HG02981 (cell line): ENCODE measurements at regions not wholly inside any gene's neighbourhood (a gene's known extent, or its start where the extent isn't known, plus 50 kb on each side); places are given as distances from the start of the nearest gene placed in this dataset.

Source experiments
- ATAC-seq: cut with Tn5 transposase; IDR thresholded peaks from one replicate; pipeline ENCODE4 v1.9.1; 2021; ENCODE audit warnings: mild to moderate bottlenecking, moderate library complexity; ENCODE audit not compliant: unreplicated experiment

DNA sequence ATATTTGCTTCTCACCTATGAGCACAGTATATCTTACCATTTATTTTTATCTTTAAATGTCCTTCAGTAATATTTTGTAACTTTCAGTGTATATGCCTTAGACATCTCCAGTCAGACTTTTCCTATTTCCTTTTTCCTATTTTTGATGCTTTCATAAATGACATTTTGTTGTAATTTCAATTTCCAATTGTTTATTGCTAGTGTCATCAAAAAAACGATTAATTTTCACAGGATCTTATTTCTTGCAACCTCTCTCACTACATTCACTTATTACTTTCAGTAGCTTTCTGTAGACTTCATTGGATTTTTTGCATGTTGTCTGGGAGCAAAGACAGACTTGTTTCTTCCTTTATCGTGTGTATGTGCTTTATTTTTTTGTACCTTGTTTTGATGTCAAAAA lies 602.4 kb downstream of the AJAP1 start:
- ATAC-seq = no peak

GRCh38 chr1:5254975-5255374 lies 600.6 kb downstream of the AJAP1 start:
- no peak for ATAC-seq

- no peak for ATAC-seq
Measured at GRCh38 chr1:5254131-5254725, 599.8 kb downstream of the AJAP1 start.

GRCh38 chr1:5253036-5253435 lies 598.6 kb downstream of the AJAP1 start:
- ATAC-seq = no peak

DNA sequence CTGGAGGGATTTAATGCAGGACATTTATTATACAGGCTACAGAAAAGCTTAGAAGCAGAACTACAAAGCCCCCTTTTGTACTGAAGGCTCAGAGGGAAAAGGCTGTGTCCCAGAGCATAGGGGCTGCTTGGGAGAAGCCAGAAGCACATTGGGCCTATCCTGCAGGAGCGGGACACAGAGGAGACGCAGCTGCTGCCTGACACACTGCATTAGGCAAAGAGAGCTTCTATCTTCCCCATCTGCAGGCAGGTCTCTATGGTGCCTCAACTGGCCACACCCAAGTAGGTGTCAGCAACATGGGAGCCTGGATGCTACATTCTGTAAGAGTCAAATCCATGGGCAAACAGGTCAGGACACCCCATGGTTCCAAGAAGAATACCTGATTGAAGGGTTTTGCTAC lies 595.9 kb downstream of the AJAP1 start:
- ATAC-seq = no peak

- no peak for ATAC-seq
Measured at GRCh38 chr1:5245348-5245747, 590.9 kb downstream of the AJAP1 start.

DNA sequence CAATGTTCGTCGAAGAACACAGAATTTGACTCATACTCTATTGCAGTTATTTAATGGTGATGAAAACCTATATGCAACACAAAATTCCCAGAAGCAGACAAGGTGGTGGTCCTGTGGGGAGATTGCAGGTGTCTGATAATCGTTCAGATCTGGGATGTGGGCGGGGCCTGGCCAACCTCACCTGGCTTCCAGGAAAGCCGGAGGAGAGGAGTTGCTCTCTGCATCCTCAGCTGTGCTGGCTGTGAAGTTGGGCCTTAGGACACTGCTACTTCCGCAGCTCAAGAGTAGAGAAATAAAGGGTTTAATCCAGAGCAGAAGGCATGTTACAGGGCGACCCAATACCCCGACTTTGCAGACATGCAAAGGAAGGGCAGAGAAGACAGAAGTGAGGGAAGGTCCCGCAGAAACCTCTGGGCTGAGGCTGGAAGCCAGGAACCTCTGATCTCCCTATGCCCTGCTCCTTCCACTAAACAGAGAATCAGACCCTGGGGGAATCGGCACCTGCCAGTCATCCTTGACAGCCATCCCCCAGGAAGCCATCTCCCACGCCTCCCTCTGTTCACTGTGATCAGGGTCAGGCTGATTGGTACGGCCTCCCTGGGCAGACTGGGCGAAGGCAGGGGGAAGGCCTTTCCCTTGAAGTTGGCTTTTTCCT lies 590.3 kb downstream of the AJAP1 start:
- no peak for ATAC-seq

DNA sequence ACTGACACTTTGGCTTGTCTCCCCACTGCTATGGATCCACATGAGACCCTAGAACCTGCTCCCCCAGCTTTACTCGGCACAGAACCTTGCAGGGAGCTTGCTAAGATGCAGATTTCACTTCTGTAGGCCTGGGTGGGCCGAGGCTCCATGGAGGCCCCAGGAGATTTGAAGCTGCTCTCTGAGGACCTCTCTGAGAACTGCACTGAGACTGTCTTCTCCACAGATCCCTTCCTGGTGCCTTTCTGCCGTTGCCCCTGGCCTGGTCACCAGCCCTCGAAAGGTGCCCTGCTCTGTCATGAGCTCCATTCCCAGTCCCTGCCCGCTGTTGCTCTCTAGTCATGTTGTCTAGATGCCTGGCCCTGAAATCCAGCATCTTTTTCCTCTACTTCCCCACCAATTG lies 588.4 kb downstream of the AJAP1 start:
- ATAC-seq = no peak

DNA sequence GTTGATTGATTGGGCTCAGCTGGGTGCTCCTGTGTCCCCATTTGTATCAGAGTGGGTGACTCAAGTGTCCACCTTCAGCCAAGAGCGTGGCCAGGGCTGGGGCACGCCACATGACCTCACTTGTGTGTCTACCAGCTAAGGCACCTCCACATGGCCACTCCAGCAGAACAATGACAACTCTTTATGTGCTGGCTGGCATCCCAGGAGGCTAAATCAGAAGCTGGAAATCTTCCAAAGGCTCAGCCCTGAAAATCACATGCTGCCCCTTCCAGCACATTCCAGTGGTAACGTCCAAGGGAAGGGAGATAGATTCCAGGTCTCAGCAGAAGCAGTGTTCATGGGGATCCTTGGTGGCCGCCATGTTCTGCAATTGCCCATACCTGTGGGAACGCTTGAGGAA lies 585.5 kb downstream of the AJAP1 start:
- ATAC-seq = no peak

DNA sequence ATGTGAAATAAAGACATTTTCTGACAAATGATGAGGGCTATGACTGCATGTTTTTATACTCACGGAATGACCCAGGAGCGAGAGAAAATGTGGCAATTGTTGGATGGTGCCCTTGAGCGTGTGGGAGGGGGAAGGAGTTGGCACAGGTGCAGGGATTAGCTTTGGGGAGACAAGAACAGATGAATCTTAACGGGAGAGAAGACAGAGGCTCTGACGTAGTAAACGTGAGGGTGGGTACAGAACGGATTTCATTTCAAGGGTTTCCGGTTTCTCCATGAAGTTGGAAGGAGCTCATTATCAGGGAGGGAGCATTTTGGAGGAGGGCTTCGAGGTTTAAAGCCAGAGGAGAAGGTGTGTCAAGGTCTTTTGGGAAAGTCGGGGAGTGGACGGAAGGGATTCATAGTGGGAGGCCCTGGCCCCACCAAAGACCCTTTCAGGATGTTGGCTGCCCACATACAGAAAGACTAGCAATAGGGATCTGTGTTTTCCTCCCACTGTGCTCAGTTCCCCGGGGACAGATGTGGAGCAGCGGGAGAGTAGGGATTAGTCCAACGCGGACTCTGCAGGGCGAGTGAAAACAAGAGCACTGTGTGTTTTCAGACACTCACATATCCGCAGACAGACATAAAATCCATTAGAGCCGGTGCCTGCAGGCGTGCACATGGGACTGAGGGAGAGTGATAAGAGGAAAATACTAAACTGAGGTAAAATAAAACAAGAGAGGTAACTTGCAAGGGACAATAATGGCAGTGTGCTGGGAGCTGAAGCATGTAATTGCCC lies 584.1 kb downstream of the AJAP1 start:
- no peak for ATAC-seq

DNA sequence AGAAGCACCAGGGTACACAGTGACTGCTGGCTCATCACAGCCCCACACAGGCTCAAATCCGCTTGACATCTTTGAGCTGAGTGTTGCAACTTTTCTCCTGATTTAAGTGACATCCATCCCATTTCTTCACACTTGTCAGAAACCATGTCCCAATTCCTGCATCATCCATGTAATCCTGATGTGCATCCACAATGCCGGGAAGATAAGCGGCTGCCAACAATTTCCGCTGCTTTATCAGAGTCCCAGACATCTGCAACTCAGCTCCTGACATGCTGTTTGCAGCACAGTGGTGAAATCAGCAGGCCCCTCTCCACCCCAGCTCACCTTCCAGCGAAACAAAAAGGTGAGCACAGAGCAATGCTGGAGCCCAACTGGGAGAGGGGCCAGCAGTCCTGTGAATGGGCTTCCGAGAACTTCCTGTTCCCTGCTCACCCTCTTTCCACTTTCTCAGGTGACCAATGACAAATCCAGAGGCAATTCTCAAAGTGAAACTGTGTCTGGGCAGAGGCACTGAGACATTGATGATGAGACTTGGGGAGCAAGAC lies 581.0 kb downstream of the AJAP1 start:
- no peak for ATAC-seq

DNA sequence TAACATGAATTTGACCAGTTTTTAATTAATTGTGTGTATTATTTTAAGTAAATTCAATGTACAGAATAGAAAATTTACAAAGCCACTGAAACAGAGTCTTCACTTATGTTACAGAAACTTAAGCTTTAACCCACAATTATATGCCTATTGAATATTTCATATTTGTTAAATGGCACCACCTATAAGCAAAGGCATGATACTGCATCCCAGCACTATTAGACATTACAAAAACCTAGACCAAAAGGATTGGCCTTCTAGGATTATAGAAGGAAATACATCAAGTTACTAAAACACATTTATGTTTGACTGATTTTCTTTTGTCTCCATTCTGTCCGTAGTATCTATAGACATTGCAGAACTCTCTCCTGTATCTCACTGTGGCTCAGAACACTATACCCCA lies 578.1 kb downstream of the AJAP1 start:
- ATAC-seq = no peak

GRCh38 chr1:5231541-5232315 lies 577.3 kb downstream of the AJAP1 start:
- ATAC-seq = no peak

- ATAC-seq = no peak
Measured at GRCh38 chr1:5227114-5227513, 572.7 kb downstream of the AJAP1 start.

DNA sequence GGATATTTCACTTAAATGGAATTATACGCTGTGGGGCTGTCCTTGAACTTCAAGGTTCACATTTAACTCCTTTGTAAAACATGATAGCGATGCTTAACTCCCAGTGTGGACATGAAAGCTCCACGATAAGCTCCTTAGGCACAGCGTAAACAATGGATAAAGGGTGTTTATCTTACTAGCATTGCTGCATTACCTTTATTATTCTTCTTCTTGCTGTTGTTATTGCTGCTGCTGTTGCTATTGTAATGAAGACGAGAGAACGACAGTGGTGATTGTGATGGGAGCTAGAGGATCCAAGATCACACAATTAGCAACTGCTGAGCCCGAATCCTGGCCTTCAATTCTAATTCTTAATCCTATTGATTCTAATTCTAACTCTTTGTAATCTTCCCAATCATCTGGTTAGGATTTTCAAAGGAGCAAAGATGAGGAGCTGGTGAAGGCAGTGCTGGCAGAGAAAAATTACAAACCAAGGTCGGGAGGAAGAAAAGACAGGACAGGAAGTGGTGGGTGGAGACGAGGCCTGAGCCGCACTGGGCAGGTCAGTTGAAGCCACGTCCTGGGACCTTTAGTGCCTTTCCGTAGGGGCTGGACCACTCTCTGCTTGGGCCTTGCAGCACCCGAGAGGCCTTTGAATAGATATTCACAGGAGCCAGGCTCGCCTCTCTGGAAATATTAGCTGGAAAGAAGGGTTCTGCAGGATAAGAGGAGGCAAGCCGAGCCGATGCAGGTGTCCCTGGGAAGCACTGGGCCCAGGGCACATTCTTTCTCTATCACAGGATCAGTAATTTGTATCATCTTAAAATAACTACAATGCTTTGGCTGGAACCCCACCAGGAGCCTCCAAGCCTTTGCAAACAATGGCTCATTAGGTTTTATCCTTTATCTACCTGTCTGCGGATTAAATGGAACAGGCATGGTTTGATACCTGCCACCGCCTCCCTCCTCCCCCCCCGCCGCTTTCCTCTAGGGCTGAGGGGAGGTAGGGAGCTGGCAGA lies 571.6 kb downstream of the AJAP1 start:
- no peak for ATAC-seq

DNA sequence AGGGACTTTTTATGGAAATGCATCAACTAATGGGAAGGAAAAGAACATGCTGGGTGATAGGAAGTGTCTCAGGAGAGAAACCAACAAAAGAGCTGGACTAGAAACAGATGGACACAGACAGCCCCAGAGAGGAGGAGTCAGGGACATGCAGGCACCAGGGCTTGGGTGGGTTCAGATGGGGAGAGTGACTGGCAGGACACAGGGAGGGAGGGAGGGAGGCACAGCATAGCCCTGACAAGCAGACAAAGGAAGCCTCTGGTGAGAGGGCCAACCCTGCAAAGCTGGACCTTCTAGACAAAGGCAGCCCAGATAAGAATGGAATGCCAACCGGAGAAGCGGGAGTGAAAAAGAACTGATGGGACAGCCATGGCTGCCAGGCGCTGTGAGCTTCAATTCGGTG lies 568.8 kb downstream of the AJAP1 start:
- ATAC-seq = no peak

- ATAC-seq = no peak
Measured at GRCh38 chr1:5222626-5223025, 568.2 kb downstream of the AJAP1 start.

DNA sequence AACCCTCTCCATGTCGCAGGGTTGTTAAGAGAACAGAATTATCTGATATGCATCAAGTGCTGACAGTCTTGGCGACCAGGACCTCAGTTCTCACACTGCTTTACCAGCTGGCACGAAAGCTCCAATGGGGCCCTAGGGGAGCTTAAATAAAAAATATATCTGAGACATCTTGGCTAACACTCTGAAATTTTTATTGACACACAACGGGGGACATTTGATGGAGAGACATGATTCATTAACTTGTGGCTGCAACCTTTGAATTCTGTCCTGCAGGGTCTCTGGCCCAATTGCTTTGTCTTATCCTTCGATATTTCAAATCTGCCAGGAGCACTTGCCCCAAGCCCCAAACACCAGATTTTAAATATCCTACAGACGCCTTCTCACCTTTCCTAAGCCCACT lies 567.0 kb downstream of the AJAP1 start:
- no peak for ATAC-seq

- no peak for ATAC-seq
Measured at GRCh38 chr1:5220821-5221220, 566.4 kb downstream of the AJAP1 start.

DNA sequence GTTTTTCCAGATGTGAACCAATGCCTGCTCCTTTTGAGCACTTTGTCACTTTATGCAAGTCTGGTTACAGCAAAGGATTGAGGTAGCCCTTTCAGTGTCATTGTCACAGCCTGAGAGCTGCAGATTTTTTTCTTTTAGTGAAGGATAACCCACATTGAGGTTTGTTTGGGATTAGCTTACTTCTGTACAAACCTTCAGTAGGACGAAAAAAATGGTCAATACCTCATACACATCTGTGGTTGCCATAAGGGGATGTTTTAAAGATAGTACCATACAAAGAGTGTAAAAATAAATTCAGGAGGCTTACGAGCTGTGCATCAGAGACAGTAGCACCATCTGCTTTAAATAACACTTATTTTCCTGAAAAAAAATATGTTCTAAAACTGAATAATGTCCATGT lies 566.0 kb downstream of the AJAP1 start:
- no peak for ATAC-seq
